GM20000 (cell line): ENCODE measurements at regions not wholly inside any gene's neighbourhood (a gene's known extent, or its start where the extent isn't known, plus 50 kb on each side); places are given as distances from the start of the nearest gene placed in this dataset.

Source experiments
- DNase-seq: peaks from one replicate; pipeline ENCODE4 v3.0.0; 2012; ENCODE audit warnings: low spot score
- CTCF ChIP-seq: IDR thresholded peaks from 2 replicates; pipeline ENCODE4 v1.5.1; 2012; ENCODE audit warnings: mild to moderate bottlenecking, control low read depth; ENCODE audit errors: extremely low read depth, missing control alignments

DNA sequence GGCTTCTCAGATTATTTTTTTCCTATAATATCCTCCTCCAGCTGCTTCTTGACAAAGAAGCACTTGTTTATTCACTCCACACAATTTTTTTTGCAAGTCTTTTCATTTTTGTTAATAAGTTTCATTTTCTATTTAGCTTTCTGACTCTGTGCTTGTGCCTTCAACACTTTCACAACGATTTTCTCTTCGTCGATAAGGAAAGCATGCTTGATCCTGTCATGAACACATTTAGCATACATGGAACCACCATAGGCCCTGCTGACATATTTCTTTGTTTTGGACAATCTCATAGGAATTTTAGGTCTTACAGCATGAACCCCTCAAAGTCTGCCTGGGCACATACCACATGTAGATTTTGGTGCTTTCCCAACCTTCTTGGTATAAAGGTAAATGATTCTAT, 346.0 kb downstream of the KCNRG start:
- TF ChIP-seq CTCF, result no peak
- no peak for DNase-seq

- no peak for DNase-seq
- TF ChIP-seq CTCF, result no peak
Measured at GRCh38 chr13:50365408-50366391, 350.5 kb downstream of the KCNRG start.

DNA sequence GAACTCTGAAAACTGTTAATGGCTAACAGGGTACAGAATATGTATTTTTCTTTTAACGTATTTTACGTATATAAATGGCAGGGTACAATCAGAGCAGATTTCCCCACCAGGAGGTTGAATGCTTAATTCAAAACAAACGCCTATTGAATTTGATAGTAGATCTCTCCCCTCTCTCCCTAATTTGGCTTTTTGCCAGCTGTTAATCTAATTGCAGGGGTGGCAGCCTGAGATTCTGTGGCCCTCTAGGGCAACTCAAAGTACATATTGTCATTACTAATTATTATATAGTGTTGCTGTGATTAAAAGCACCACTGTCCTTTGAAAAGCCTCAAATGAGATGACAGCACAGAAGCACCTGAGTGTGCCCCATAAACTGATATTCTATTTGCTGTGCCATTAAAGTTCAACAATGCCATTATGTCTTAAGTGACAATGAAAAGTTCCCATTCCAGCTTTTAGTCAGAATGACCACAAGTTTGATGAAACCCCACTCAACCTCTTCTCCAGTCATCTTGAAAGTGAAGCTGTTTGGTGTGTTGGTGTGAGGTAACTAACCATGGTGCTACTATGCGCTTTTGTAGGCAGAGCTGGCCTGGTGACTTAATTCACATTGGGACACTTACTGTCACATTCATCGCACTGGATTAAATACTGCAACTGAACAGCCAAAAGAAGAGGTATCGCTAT, 351.4 kb downstream of the KCNRG start:
- peak; percentile 49 for DNase-seq
- TF ChIP-seq CTCF, result no peak

DNA sequence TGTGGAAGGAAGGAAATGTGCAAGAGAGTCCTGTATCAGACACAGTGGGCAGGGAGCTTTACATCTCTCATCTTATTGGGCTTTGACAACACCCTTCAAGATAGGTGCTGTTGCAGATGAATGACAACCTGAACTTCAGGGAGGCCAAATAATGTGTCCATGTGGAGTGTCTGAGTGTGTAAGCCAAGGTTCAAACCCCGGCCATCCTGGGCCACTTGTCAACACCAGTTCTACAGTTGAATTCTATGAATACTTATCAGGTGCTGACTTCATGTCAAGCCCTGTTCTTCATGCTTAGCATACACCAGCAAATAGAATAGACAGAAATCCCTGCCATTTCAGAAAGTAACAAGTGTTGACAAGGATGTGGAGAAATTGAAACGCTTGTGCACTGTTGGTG, 354.4 kb downstream of the KCNRG start:
- no peak for TF ChIP-seq CTCF
- no peak for DNase-seq

DNA sequence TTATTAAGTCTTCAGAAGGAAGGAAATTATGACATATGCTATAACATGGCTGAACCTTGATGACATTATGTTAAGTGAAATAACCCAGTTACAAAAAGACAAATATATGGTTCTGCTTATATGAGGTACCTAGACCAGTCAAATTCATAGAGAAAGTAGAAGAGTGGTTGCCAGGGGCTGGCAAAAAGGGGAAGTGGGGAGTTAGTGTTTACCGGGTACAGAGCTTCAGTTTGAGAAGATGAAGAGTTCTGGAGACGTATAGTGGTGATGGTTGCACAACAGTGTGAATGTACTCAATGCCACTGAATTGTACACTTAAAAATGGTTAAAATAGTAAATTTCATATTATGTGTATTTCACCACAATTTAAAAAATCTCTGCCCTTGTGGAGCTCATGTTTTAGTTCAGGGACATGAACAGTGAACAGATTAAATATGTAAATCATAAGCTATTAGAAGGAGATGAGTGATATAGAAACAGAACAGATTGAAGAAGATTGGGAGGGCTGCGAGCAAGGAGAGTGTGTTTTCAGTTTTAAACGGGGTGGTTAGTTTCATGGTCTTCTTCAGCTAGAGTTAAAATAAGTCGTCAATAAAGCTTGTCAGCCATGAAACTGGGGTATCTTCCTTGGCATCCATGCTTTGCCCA, 355.2 kb downstream of the KCNRG start:
- DNase-seq, result no peak
- no peak for TF ChIP-seq CTCF

- no peak for DNase-seq
- no peak for TF ChIP-seq CTCF
Measured at GRCh38 chr13:50374517-50374916, 359.3 kb downstream of the KCNRG start.

- DNase-seq, result no peak
- TF ChIP-seq CTCF, result no peak
Measured at GRCh38 chr13:50375792-50376191, 360.5 kb downstream of the KCNRG start.
